ENCODE measurements at regions not wholly inside any gene's neighbourhood (a gene's known extent, or its start where the extent isn't known, plus 50 kb on each side); places are given as distances from the start of the nearest gene placed in this dataset.

DNA sequence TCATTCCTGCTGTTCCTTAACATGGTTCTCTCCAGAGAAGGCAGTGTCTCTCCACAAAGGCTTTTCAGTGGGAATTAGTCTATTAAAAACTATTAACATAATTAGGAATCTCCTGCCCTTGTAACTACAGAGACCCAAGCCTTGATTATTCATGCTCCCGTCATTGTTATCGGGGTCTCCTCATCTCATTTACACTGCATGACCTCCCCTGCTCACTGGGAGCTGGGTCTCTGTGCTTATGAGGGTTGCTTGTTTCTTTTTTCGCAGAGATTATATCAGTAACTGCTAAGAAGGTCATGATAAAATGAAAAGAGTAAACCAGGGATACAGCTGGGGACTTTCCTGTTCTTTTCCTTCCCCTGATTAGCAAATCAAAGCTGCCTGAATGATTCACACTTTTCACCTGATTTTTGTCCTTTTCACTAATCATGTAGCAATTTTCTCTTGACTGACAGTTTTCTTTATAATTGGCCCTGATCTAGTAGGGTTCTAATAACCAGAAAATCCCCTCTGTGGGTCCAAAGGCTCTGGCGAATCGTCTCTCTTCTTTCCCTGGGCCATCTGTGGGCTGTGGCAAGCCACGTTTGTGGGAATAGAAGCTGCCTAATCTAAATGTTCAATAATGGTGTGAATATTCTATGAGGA is 116.5 kb upstream of the BARHL2 start:
- H3K79me2 ChIP-seq (ENCODE audit: low read length): no peaks in the 10 kb centered on the region
- no peak overlapping the region for H3K9ac ChIP-seq (ENCODE audit: low read length)
- no peaks in the 10 kb centered on the region for H3K27me3 ChIP-seq (replicated peaks; ENCODE audit: insufficient read depth, low read length)
- no peaks in the 10 kb centered on the region for H3K9me2 ChIP-seq (replicated peaks; ENCODE audit: insufficient read depth, low read length)
- no peak overlapping the region for H3K4me2 ChIP-seq (ENCODE audit: low read depth, low read length)
- H4K20me1 ChIP-seq (ENCODE audit: insufficient read depth, low read length): no peaks in the 10 kb centered on the region
- no peak overlapping the region for H3K4me3 ChIP-seq (ENCODE audit: low read length)
- TF ChIP-seq EZH2 (optimal IDR thresholded peaks at IDR 0.05; ENCODE audit: low read depth, low read length): no peak
- no peak for TF ChIP-seq EZH2phosphoT487 (IDR thresholded peaks at IDR 0.05; ENCODE audit: low read length)
- TF ChIP-seq, protein P1, sequence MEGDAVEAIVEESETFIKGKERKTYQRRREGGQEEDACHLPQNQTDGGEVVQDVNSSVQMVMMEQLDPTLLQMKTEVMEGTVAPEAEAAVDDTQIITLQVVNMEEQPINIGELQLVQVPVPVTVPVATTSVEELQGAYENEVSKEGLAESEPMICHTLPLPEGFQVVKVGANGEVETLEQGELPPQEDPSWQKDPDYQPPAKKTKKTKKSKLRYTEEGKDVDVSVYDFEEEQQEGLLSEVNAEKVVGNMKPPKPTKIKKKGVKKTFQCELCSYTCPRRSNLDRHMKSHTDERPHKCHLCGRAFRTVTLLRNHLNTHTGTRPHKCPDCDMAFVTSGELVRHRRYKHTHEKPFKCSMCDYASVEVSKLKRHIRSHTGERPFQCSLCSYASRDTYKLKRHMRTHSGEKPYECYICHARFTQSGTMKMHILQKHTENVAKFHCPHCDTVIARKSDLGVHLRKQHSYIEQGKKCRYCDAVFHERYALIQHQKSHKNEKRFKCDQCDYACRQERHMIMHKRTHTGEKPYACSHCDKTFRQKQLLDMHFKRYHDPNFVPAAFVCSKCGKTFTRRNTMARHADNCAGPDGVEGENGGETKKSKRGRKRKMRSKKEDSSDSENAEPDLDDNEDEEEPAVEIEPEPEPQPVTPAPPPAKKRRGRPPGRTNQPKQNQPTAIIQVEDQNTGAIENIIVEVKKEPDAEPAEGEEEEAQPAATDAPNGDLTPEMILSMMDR (IDR thresholded peaks at IDR 0.05; ENCODE audit: low read length): no peak
- no peak for DNase-seq
- H2AFZ ChIP-seq (ENCODE audit: low read length): no peak overlapping the region
- no peaks in the 10 kb centered on the region for H3F3A ChIP-seq (ENCODE audit: insufficient read depth, low read length)
- no peak overlapping the region for H3K27ac ChIP-seq (ENCODE audit: low read length)
- no peaks in the 10 kb centered on the region for H3K36me3 ChIP-seq (replicated peaks; ENCODE audit: insufficient read depth, low read length)
- H3K9me3 ChIP-seq (replicated peaks; ENCODE audit: insufficient read depth, low read length): no peaks in the 10 kb centered on the region
- no peaks in the 10 kb centered on the region for H3K4me1 ChIP-seq (ENCODE audit: low read length)

DNA sequence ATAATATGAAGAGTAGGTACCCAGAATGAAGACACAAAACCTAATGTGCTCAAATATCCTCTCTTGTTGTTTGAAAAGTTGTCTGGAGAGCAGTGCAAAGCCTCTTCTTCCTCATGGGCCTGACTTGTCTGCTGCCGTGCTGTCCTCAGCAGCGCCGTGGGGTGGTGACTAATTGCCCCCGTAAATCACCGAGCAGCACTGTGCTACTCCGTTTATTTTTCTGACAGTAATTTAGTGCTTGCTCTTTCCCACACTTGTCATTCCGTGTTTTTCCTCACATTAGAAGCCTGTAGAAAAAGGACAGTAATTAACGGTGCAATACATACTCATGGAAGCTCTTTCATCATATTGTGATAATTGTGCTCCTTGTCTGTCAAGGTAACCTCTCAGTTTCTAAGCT is 114.8 kb upstream of the BARHL2 start:
- TF ChIP-seq, protein P1 (IDR thresholded peaks at IDR 0.05; ENCODE audit: low read length): no peak
- TF ChIP-seq EZH2phosphoT487 (IDR thresholded peaks at IDR 0.05; ENCODE audit: low read length) (no peak), EZH2 (optimal IDR thresholded peaks at IDR 0.05; ENCODE audit: low read depth, low read length) (no peak)
- no peak overlapping the region for H3K27ac ChIP-seq (ENCODE audit: low read length)
- no peaks in the 10 kb centered on the region for H3K9me3 ChIP-seq (replicated peaks; ENCODE audit: insufficient read depth, low read length)
- H3K4me1 ChIP-seq (ENCODE audit: low read length): no peaks in the 10 kb centered on the region
- no peaks in the 10 kb centered on the region for H3K9me2 ChIP-seq (replicated peaks; ENCODE audit: insufficient read depth, low read length)
- no peak overlapping the region for H3K4me3 ChIP-seq (ENCODE audit: low read length)
- H3K9ac ChIP-seq (ENCODE audit: low read length): no peak overlapping the region
- no peaks in the 10 kb centered on the region for H3K79me2 ChIP-seq (ENCODE audit: low read length)
- DNase-seq: no peak
- H3K36me3 ChIP-seq (replicated peaks; ENCODE audit: insufficient read depth, low read length): no peaks in the 10 kb centered on the region
- no peaks in the 10 kb centered on the region for H4K20me1 ChIP-seq (ENCODE audit: insufficient read depth, low read length)
- H3K27me3 ChIP-seq (replicated peaks; ENCODE audit: insufficient read depth, low read length): no peaks in the 10 kb centered on the region
- H3K4me2 ChIP-seq (ENCODE audit: low read depth, low read length): no peak overlapping the region
- no peak overlapping the region for H2AFZ ChIP-seq (ENCODE audit: low read length)
- no peaks in the 10 kb centered on the region for H3F3A ChIP-seq (ENCODE audit: insufficient read depth, low read length)

DNA sequence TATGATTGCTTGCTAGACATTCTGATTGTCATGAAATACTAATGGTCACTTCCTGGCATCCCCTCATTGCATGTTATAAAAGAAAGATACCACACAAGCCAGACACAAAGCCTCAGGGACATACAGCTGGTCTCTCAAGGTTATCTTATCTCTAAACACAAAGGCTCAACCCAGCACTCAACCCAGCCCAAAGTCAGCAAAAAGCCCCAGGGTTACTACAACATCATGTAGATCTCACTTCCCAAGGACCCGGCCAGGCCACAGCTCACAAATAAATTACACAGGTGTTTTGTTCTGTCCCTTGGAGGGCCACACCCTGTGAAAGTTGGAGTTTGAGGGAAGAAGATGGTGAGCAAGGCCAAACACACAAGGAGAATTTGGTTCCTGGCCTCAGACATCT is 109.7 kb upstream of the BARHL2 start:
- H3K27ac ChIP-seq (ENCODE audit: low read length): no peak overlapping the region
- H2AFZ ChIP-seq (ENCODE audit: low read length): no peak overlapping the region
- no peaks in the 10 kb centered on the region for H3K4me1 ChIP-seq (ENCODE audit: low read length)
- no peak overlapping the region for H3K4me2 ChIP-seq (ENCODE audit: low read depth, low read length)
- H3K4me3 ChIP-seq (ENCODE audit: low read length): no peak overlapping the region
- no peaks in the 10 kb centered on the region for H3K27me3 ChIP-seq (replicated peaks; ENCODE audit: insufficient read depth, low read length)
- no peaks in the 10 kb centered on the region for H3K79me2 ChIP-seq (ENCODE audit: low read length)
- H3K9me2 ChIP-seq (replicated peaks; ENCODE audit: insufficient read depth, low read length): no peaks in the 10 kb centered on the region
- H3K9me3 ChIP-seq (replicated peaks; ENCODE audit: insufficient read depth, low read length): no peaks in the 10 kb centered on the region
- H3F3A ChIP-seq (ENCODE audit: insufficient read depth, low read length): no peaks in the 10 kb centered on the region
- H3K36me3 ChIP-seq (replicated peaks; ENCODE audit: insufficient read depth, low read length): no peaks in the 10 kb centered on the region
- TF ChIP-seq EZH2 (optimal IDR thresholded peaks at IDR 0.05; ENCODE audit: low read depth, low read length): no peak
- TF ChIP-seq, protein P1 (IDR thresholded peaks at IDR 0.05; ENCODE audit: low read length): no peak
- no peaks in the 10 kb centered on the region for H4K20me1 ChIP-seq (ENCODE audit: insufficient read depth, low read length)
- no peak for DNase-seq
- H3K9ac ChIP-seq (ENCODE audit: low read length): no peak overlapping the region
